NCI-H2227 (cell line): ENCODE measurements at regions not wholly inside any gene's neighbourhood (a gene's known extent, or its start where the extent isn't known, plus 50 kb on each side); places are given as distances from the start of the nearest gene placed in this dataset.

ENCODE experiments used
- DNase-seq: peaks from one replicate; lab custom pipeline; 2025; ENCODE audit not compliant: unreplicated experiment; lab: John Stamatoyannopoulos, UW

GRCh38 chr1:11373029-11373894 is 100.3 kb downstream of the UBIAD1 start:
- no peak for DNase-seq

DNA sequence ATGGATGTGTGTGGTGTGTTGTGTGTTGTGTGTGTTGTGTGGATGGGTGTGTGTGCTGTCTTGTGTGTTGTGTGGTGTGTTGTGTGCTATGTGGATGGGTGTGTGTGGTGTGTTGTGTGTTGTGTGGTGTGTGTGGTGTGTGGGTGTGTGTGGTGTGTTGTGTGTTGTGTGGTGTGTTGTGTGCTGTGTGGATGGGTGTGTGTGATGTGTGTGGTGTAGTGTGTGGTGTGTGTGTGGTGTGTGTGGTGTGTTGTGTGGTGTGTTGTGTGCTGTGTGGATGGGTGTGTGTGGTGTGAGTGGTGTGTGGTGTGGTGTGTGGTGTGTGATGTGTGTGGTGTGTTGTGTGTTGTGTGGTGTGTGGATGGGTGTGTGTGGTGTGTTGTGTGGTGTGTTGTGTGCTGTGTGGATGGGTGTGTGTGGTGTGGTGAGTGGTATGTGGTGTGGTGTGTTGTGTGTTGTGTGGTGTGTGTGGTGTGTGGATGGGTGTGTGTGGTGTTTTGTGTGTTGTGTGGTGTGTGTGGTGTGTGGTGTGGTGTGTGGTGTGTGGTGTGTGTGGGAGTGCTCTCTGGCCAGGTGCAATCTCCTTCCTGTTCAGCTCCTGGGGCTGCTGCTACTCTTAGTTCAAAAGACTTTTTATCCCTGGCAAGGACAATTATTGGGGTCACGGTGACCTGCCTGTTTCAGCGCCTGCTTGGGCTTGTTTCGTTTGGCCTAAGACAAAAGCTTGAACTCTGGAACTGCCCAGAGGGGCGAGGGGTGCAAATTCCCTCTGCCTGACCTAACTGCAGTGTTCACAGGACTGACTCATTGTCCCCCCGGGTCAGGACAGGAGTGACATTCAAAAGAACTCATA is 101.1 kb downstream of the UBIAD1 start:
- no peak for DNase-seq

- DNase-seq: no peak
These were observed 101.7 kb downstream of the UBIAD1 start for GRCh38 chr1:11374748-11375110.

DNA sequence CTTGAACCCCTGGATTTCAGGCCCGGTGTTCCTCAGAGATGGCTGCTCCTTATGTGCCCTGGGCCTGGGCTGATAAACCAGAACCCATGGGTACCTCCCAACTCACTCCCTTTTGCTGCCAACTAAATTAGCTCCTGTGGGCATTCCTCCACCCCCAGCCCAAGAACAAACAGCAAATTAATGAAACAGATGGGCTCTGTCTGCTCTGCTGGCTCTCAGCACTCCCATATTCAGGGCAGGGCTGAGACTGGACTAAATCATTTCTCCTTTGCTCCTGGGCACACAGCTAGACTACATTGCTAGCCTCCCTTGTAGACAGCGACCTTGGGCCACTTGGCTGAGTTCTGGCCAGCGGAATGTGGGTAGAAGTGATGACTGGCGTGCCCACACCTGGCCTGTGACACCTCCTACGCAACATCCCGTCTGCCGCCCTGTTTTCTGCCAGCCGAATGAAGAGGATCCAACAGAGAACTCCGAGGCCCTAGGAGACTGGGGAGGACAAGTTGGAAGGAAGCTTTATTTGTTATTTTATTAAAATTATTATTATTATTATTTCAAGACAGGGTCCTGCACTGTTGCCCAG is 101.9 kb upstream of the DISP3 start:
- DNase-seq: no peak

DNA sequence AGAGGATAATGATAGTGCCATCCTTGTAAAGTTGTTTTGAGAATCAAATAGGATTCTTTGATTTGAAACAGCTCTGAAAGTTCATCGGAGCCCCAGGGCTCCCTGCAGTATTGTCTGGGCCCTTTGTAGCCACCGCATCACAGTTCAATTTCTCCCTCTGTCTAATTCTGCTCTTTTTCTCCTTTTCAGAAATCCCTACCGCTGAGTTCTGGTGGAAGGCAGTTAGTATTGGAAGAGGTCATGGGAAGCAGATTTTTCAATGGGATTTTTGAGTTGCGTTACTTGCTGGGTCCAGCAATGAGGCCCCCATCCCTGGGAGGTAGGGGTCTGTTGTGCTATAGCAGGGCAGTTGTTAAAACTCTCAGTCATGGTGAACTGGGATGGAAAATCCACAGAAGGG is 101.0 kb upstream of the DISP3 start:
- DNase-seq: no peak

DNA sequence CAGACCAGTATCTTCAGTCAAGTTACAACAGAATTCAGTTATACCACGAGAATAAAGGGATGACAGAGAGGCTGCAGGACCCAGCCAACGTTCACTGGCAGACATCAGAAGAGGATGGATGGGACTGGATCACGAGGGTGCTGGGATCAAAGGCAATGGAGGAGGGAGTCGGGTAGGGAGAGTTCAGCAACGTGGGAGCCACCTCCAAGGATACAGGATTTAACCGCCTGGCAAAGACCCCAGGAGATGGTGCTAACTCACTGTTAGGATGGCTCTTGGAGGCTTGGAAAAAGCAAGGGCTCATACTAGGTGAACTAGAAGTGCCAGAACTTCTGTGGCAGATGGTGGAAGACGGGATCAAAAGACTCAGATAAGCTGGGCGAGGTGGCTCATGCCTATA is 99.1 kb upstream of the DISP3 start:
- no peak for DNase-seq

DNA sequence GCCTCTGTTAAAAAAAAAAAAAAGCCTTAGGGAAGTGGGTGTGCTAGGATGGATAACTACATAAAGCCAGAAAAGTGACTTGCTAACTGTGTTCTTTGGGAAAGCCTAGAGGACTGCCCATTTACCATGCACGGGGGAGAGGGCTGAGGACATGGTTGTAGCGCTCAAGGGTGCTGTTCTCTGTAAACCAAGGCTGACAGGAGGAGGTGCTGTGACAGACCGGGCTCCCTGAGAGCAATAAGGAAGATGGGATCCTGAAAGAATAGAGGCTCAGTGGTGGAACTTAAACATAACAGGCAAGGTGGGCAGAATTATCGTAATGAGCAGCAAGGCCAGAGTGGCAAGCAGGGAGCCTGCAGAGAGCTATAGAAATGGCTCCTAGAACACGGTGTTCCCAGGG is 98.5 kb upstream of the DISP3 start:
- DNase-seq: no peak

GRCh38 chr1:11383553-11384169 is 95.3 kb upstream of the DISP3 start:
- no peak for DNase-seq

DNA sequence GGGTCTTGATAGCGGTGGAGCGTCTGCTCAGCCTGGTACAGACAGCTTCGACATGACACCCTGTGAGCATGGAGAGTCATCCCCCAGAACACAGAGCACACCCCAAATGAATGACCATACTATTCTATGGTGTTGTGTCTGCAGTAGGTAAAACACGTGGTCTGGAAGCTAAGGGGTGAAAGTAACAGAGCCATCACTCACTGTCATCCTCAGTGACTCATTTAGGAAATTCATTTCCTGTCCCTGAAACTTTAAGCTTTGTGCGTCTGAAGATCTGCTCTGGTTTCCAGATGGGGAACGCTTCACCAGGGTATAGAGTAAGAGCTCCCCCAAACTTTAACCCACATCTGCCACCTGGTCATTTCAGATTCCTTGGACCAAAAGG is 94.8 kb upstream of the DISP3 start:
- no peak for DNase-seq

DNA sequence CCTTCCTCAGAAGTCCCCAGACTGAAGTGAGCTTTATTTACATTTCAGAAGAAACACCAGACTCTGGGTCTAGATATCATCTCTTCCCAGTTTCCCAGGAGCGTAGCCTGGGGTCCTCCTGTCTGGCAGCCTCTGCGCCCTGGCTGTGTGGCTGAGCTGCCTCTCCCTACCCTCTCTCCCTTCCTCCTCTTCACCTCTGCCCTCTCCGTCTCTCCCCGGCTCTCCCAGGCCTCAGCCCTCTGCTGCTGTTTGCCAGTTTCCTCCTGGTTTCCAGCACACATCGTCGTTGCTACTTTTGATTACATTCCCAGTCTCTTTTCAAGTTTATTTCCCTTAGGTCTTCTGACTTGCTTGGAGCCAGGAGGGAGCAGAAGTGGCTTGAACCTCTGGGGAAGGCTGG is 91.1 kb upstream of the DISP3 start:
- no peak for DNase-seq

- DNase-seq: no peak
These were observed 90.3 kb upstream of the DISP3 start for GRCh38 chr1:11388617-11389016.

GRCh38 chr1:11391327-11391726 is 87.6 kb upstream of the DISP3 start:
- DNase-seq: no peak

GRCh38 chr1:11391886-11392285 is 87.1 kb upstream of the DISP3 start:
- peak; percentile 40 for DNase-seq

- DNase-seq: no peak
These were observed 84.2 kb upstream of the DISP3 start for GRCh38 chr1:11394592-11395245.

DNA sequence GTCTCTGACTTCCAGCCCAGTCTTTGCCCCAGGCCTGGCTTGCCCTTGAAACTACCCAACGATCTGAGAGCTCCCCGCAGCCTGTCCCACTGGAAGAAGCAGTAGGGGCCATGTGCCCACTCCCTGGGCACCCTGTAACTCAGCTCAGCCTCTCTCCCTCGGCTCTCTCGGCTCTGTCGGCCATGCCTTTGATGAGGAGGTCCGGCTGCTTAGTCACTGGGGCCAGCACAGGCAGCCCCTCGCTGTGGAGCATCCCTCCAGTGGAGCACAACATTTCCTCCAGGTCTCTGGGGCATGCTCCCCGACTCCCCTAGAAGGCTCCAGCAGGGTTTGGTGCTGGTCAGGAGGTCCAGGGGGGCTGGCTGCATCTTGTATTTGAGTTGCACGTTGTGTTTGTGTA is 83.3 kb upstream of the DISP3 start:
- no peak for DNase-seq

DNA sequence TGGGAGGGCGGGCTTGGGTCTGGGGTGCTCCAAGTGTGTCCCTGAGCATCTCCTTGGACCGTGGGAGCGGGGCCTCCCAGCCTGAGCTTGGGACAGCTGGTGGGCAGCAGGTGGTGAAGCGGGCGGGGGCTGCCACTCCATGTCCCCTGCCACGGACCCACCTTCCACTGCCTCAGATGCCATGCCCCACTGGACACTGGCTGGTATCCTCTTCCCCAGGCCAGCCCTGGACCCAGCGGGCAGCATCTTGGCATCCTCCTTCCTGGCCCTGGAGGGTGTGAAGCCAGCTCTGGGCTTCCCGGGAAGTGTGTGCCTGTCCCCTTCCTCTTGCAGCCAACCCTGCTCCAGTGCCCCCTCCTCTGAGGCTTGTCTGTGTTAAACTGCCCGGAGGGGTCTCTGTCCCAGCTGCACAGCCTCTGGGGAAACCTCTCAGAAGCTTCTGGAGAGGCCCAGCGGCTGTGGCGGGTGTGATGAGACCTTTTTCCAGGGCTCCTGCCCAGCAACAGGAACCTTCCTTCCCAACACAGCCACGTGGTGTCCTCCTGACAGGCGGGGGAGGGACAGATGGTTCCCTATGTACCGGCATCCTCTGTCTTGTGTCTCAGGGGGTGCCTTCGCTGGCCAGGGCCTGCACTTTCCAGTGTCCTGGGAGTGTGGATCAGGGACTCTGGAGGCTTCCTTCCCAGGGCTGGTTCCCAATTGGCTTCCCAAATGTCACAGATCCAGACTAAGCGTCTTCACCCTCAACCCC is 81.6 kb upstream of the DISP3 start:
- no peak for DNase-seq

GRCh38 chr1:11399250-11399649 is 79.7 kb upstream of the DISP3 start:
- DNase-seq: no peak

GRCh38 chr1:11400155-11400554 is 78.8 kb upstream of the DISP3 start:
- DNase-seq: no peak

DNA sequence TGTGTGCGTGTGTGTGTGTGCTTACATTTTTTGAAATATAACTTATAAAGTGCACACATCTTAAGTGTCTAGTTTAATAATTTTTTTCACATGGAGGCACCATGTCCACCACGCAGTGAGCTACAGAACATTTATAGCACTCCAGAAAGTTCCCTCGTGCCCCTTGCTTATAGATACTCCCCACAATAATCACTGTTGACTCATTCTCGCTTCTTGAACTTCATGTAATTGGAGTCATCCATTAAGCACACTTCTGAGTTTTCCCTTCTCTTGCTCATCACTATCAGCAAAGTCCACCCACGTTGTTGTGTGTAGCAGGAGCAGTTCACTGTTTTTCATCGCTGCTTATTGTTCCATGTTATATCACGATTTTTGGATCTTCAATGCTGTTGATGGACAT is 78.4 kb upstream of the DISP3 start:
- DNase-seq: no peak

- no peak for DNase-seq
These were observed 72.1 kb upstream of the DISP3 start for GRCh38 chr1:11406845-11407244.
